IMR-90 (cell line): ENCODE measurements at regions not wholly inside any gene's neighbourhood (a gene's known extent, or its start where the extent isn't known, plus 50 kb on each side); places are given as distances from the start of the nearest gene placed in this dataset.

Experiments
- ATAC-seq: fragments of 200-7000 bp; cut with Tn5 transposase; 2 replicates; pipeline ENCODE4 v1.9.1; 2020; ENCODE audit warnings: low read depth, mild to moderate bottlenecking, moderate library complexity
- BruUV-seq: library from RNA; stranded (reverse); fragments of 400-500 nt; replicated peaks from 2 replicates; lab custom pipeline; 2021; lab: Mats Ljungman, UMichigan
- CTCF ChIA-PET: fragments of 300-600 bp; formaldehyde crosslinking; extraction: SDS; loops from one replicate; lab custom pipeline; 2021; ENCODE audit warnings: antibody characterized with exemption; lab: Yijun Ruan, JAX
- POLR2A ChIA-PET: fragments of 300-600 bp; sonication (Branson Sonifier 250); formaldehyde crosslinking; loops from one replicate; lab custom pipeline; 2022; ENCODE audit warnings: antibody characterized with exemption; ENCODE audit not compliant: unreplicated experiment; lab: Charles Lee
- DNase-seq: peaks from one replicate; pipeline ENCODE4 v3.0.0; 2013
- H2AFZ ChIP-seq: replicated peaks from 2 replicates; pipeline ENCODE3; 2013; ENCODE audit warnings: low read length, mild to moderate bottlenecking; ENCODE audit not compliant: poor library complexity
- H2AK5ac ChIP-seq: 2 replicates; pipeline ENCODE4 v1.6.1; 2013; ENCODE audit warnings: low read depth, low read length, inconsistent platforms
- H2AK9ac ChIP-seq: replicated peaks from 2 replicates; pipeline ENCODE3; 2013; ENCODE audit warnings: mild to moderate bottlenecking, low read depth, low read length, moderate library complexity; ENCODE audit not compliant: poor library complexity
- H2BK120ac ChIP-seq: 2 replicates; pipeline ENCODE4 v1.6.1; 2013; ENCODE audit warnings: low read depth, low read length, inconsistent platforms
- H2BK15ac ChIP-seq: 3 replicates; pipeline ENCODE4 v1.6.1; 2013; ENCODE audit warnings: low read depth, low read length, inconsistent platforms
- H2BK20ac ChIP-seq: 2 replicates; pipeline ENCODE4 v1.6.1; 2013; ENCODE audit warnings: low read depth, mild to moderate bottlenecking, inconsistent platforms, low read length, moderate library complexity
- H2BK5ac ChIP-seq: 2 replicates; pipeline ENCODE4 v1.6.1; 2013; ENCODE audit warnings: mild to moderate bottlenecking, low read depth, low read length, inconsistent platforms; ENCODE audit not compliant: poor library complexity, severe bottlenecking
- H3K14ac ChIP-seq: replicated peaks from 2 replicates; pipeline ENCODE4 v1.6.1; 2013; ENCODE audit warnings: low read depth, low read length, inconsistent platforms
- H3K18ac ChIP-seq: 2 replicates; pipeline ENCODE4 v1.6.1; 2013; ENCODE audit warnings: low read depth, low read length, control low read depth
- H3K23ac ChIP-seq: 2 replicates; pipeline ENCODE4 v1.6.1; 2013; ENCODE audit warnings: low read depth, low read length, inconsistent platforms
- H3K27ac ChIP-seq: 2 replicates; pipeline ENCODE4 v1.5.1; 2013; ENCODE audit warnings: mild to moderate bottlenecking, control low read depth, low read length; ENCODE audit not compliant: insufficient read depth
- H3K27me3 ChIP-seq: 2 replicates; pipeline ENCODE4 v1.6.1; 2013; ENCODE audit warnings: low read length; ENCODE audit not compliant: control insufficient read depth, insufficient read depth
- H3K36me3 ChIP-seq: 2 replicates; pipeline ENCODE4 v1.6.1; 2013; ENCODE audit warnings: low read length, mixed read lengths; ENCODE audit not compliant: control insufficient read depth, insufficient read depth
- H3K4ac ChIP-seq: 2 replicates; pipeline ENCODE4 v1.6.1; 2013; ENCODE audit warnings: low read depth, low read length, inconsistent platforms
- H3K4me1 ChIP-seq: 2 replicates; pipeline ENCODE4 v1.6.1; 2013; ENCODE audit warnings: low read length, mixed read lengths; ENCODE audit not compliant: control insufficient read depth, insufficient read depth
- H3K4me2 ChIP-seq: 2 replicates; pipeline ENCODE4 v1.6.1; 2013; ENCODE audit warnings: low read depth, mild to moderate bottlenecking, control low read depth, low read length, moderate library complexity
- H3K4me3 ChIP-seq: 2 replicates; pipeline ENCODE4 v1.5.1; 2013; ENCODE audit warnings: low read depth, mild to moderate bottlenecking, control low read depth, low read length, moderate library complexity; ENCODE audit not compliant: insufficient read depth
- H3K56ac ChIP-seq: 2 replicates; pipeline ENCODE4 v1.6.1; 2013; ENCODE audit warnings: low read length, inconsistent platforms; ENCODE audit not compliant: insufficient read depth; ENCODE audit errors: extremely low read depth
- H3K79me1 ChIP-seq, 2 experiments: 2 replicates each; pipeline ENCODE4 v1.6.1; 2013; ENCODE audit warnings: low read length in 2 of 2, inconsistent platforms in 1 of 2, low read depth in 1 of 2
- H3K9ac ChIP-seq: 2 replicates; pipeline ENCODE4 v1.6.1; 2013; ENCODE audit warnings: low read depth, low read length, control low read depth
- H3K9me1 ChIP-seq: 2 replicates; pipeline ENCODE4 v1.6.1; 2013; ENCODE audit warnings: low read length, inconsistent platforms; ENCODE audit not compliant: insufficient read depth
- H3K9me3 ChIP-seq: 2 replicates; pipeline ENCODE4 v1.6.1; 2013; ENCODE audit warnings: low read length; ENCODE audit not compliant: control insufficient read depth, insufficient read depth
- H4K20me1 ChIP-seq: 2 replicates; pipeline ENCODE4 v1.6.1; 2013; ENCODE audit warnings: low read length, inconsistent platforms; ENCODE audit not compliant: insufficient read depth
- H4K5ac ChIP-seq: 2 replicates; pipeline ENCODE4 v1.6.1; 2013; ENCODE audit warnings: mild to moderate bottlenecking, low read depth, low read length, control low read depth
- H4K8ac ChIP-seq, 2 experiments: 2 replicates each; pipeline ENCODE4 v1.6.1; 2013; ENCODE audit warnings: low read depth in 2 of 2, low read length in 2 of 2, control low read depth in 1 of 2, inconsistent platforms in 1 of 2
- H4K91ac ChIP-seq: 2 replicates; pipeline ENCODE4 v1.6.1; 2013; ENCODE audit warnings: low read depth, low read length, inconsistent platforms; ENCODE audit not compliant: insufficient read depth
- NFE2L2 ChIP-seq: fragments of 150-350 bp; IDR thresholded peaks from 2 replicates; pipeline ENCODE4 v1.6.1; 2016; ENCODE audit warnings: low read depth, mild to moderate bottlenecking, low read length
- SMC3 ChIP-seq: fragments of 150-350 bp; IDR thresholded peaks from 2 replicates; pipeline ENCODE4 v1.6.1; 2016; ENCODE audit warnings: low read depth, mild to moderate bottlenecking, antibody characterized with exemption, low read length, moderate library complexity
- WGBS, 2 experiments: methylation state at CpG; one replicate each; pipeline versions ENCODE4 v1.1.5 to v1.1.7; 2013; ENCODE audit warnings: missing lambda C conversion rate in 2 of 2; ENCODE audit not compliant: insufficient read length in 1 of 2; ENCODE audit errors: extremely low coverage in 2 of 2; 5-methylcytosine and 5-hydroxymethylcytosine counted together
- dilution Hi-C: fragments of 300-500 bp; cut with HindIII; formaldehyde crosslinking; loops from one replicate; pipeline ENCODE4 v1.14.3; 2018; ENCODE audit warnings: low sequenced_read_pairs; ENCODE audit not compliant: unreplicated experiment
- in situ Hi-C: fragments of 300-500 bp; cut with MboI; formaldehyde crosslinking; loops from 3 replicates; pipeline ENCODE4 v1.14.3; 2019; ENCODE audit warnings: low sequenced_read_pairs, inconsistent platforms, mixed read lengths
- intact Hi-C: fragments of 100-400 bp; cut with micrococcal nuclease; formaldehyde crosslinking; loops from 2 replicates; pipeline ENCODE4 v1.10.0; 2022
- TF ChIP-seq, protein P1 (sequence below): fragments of 150-350 bp; IDR thresholded peaks from 2 replicates; pipeline ENCODE4 v1.6.1; 2017; ENCODE audit warnings: mild to moderate bottlenecking, antibody characterized with exemption, low read length, low read depth

DNA sequence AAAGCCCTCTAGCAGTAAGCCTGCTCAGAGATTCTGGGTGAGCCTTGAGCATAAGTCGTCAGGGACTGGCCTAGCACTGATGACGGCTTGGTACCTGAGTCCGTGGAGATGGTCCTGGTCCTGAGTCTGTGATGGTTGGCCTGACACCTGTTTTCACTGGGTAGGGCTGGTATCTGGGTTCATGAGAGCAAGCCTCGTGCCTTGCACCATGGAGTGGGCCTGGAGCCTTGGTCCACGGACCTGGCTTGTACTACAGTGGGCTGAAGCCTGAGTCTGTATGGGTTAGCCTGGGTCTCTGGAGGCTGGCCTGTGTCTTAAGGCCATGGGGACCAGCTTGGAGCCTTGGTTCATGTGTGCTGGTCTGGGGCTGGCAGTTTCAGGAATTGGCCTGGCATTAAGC lies 310.3 kb upstream of the ISL1 start:
- H2BK5ac ChIP-seq: no peak overlapping the region
- H3K9ac ChIP-seq: no peak overlapping the region
- peaks cover 7% of the 10 kb centered on the region for H3K9me3 ChIP-seq
- no peak overlapping the region for H2AK5ac ChIP-seq
- H4K8ac ChIP-seq: no peak overlapping the region
- no peak overlapping the region for H4K5ac ChIP-seq
- ChIA-PET POLR2A (no interaction called here), CTCF (no interaction called here)
- no peak overlapping the region for H3K4me3 ChIP-seq
- H3K14ac ChIP-seq: no peak overlapping the region
- no TSS peak for BruUV-seq
- dilution Hi-C loops: no loop called here
- no peak overlapping the region for H3K4me2 ChIP-seq
- H3K4me1 ChIP-seq: no peaks in the 10 kb centered on the region
- no peaks in the 10 kb centered on the region for H3K79me1 ChIP-seq
- no peaks in the 10 kb centered on the region for H3K27me3 ChIP-seq
- H2BK15ac ChIP-seq: no peak overlapping the region
- in situ Hi-C loops: no loop called here
- H3K23ac ChIP-seq: no peak overlapping the region
- no peak overlapping the region for H2AK9ac ChIP-seq
- TF ChIP-seq NFE2L2 (no peak), SMC3 (no peak)
- TF ChIP-seq, protein P1, sequence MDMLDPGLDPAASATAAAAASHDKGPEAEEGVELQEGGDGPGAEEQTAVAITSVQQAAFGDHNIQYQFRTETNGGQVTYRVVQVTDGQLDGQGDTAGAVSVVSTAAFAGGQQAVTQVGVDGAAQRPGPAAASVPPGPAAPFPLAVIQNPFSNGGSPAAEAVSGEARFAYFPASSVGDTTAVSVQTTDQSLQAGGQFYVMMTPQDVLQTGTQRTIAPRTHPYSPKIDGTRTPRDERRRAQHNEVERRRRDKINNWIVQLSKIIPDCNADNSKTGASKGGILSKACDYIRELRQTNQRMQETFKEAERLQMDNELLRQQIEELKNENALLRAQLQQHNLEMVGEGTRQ: no peak
- no peak overlapping the region for H2BK120ac ChIP-seq
- H2AFZ ChIP-seq: no peak overlapping the region
- H3K36me3 ChIP-seq: no peaks in the 10 kb centered on the region
- no peak overlapping the region for H3K4ac ChIP-seq
- H3K56ac ChIP-seq: no peak overlapping the region
- intact Hi-C loops: no loop called here
- no CpG with 5 or more reads among the region's 5 CpGs for WGBS, 2 experiments
- no peak overlapping the region for H3K18ac ChIP-seq
- no peaks in the 10 kb centered on the region for H4K20me1 ChIP-seq
- ATAC-seq (no peak), DNase-seq (no peak)
- H4K91ac ChIP-seq: no peak overlapping the region
- H3K27ac ChIP-seq: no peak overlapping the region
- no peaks in the 10 kb centered on the region for H3K9me1 ChIP-seq
- no peak overlapping the region for H2BK20ac ChIP-seq
